ENCODE measurements at regions not wholly inside any gene's neighbourhood (a gene's known extent, or its start where the extent isn't known, plus 50 kb on each side); places are given as distances from the start of the nearest gene placed in this dataset.

GRCh38 chr6:21375151-21376116, 218.1 kb upstream of the SOX4 start:
- no peak for DNase-seq (ENCODE audit: low read depth in 2 of 3, low spot score in 2 of 3)

- no peak for DNase-seq (ENCODE audit: low read depth in 2 of 3, low spot score in 2 of 3)
Observed at GRCh38 chr6:21377356-21377755, 216.2 kb upstream of the SOX4 start.

GRCh38 chr6:21381331-21381963, 212.1 kb upstream of the SOX4 start:
- DNase-seq (ENCODE audit: low read depth in 2 of 3, low spot score in 2 of 3), result no peak

- DNase-seq (ENCODE audit: low read depth in 2 of 3, low spot score in 2 of 3), result no peak
Observed at GRCh38 chr6:21382821-21383449, 210.6 kb upstream of the SOX4 start.

GRCh38 chr6:21383450-21384085, 210.0 kb upstream of the SOX4 start:
- DNase-seq (ENCODE audit: low read depth in 2 of 3, low spot score in 2 of 3), result no peak

GRCh38 chr6:21384216-21384615, 209.3 kb upstream of the SOX4 start:
- DNase-seq (ENCODE audit: low read depth in 2 of 3, low spot score in 2 of 3), result no peak

- DNase-seq (ENCODE audit: low read depth in 2 of 3, low spot score in 2 of 3), result no peak
Observed at GRCh38 chr6:21386744-21387143, 206.8 kb upstream of the SOX4 start.

GRCh38 chr6:21390532-21391213, 202.9 kb upstream of the SOX4 start:
- DNase-seq (ENCODE audit: low read depth in 2 of 3, low spot score in 2 of 3), result no peak

- no peak for DNase-seq (ENCODE audit: low read depth in 2 of 3, low spot score in 2 of 3)
Observed at GRCh38 chr6:21392177-21392576, 201.4 kb upstream of the SOX4 start.

GRCh38 chr6:21393441-21394165, 199.9 kb upstream of the SOX4 start:
- DNase-seq (ENCODE audit: low read depth in 2 of 3, low spot score in 2 of 3), result no peak

- DNase-seq (ENCODE audit: low read depth in 2 of 3, low spot score in 2 of 3), result no peak
Observed at GRCh38 chr6:21395121-21395520, 198.4 kb upstream of the SOX4 start.

- DNase-seq (ENCODE audit: low read depth in 2 of 3, low spot score in 2 of 3), result no peak
Observed at GRCh38 chr6:21396313-21396712, 197.2 kb upstream of the SOX4 start.

GRCh38 chr6:21398741-21399325, 194.7 kb upstream of the SOX4 start:
- no peak for DNase-seq (ENCODE audit: low read depth in 2 of 3, low spot score in 2 of 3)

- no peak for DNase-seq (ENCODE audit: low read depth in 2 of 3, low spot score in 2 of 3)
Observed at GRCh38 chr6:21402368-21402767, 191.2 kb upstream of the SOX4 start.

GRCh38 chr6:21404577-21404976, 189.0 kb upstream of the SOX4 start:
- DNase-seq (ENCODE audit: low read depth in 2 of 3, low spot score in 2 of 3), result no peak

- no peak for DNase-seq (ENCODE audit: low read depth in 2 of 3, low spot score in 2 of 3)
Observed at GRCh38 chr6:21406316-21406715, 187.2 kb upstream of the SOX4 start.

- DNase-seq (ENCODE audit: low read depth in 2 of 3, low spot score in 2 of 3), result no peak
Observed at GRCh38 chr6:21409231-21409630, 184.3 kb upstream of the SOX4 start.

- no peak for DNase-seq (ENCODE audit: low read depth in 2 of 3, low spot score in 2 of 3)
Observed at GRCh38 chr6:21413428-21413827, 180.1 kb upstream of the SOX4 start.

- no peak for DNase-seq (ENCODE audit: low read depth in 2 of 3, low spot score in 2 of 3)
Observed at GRCh38 chr6:21414065-21414464, 179.5 kb upstream of the SOX4 start.

All from activated CD8-positive, alpha-beta memory T cell treated with anti-CD3 and anti-CD28 coated beads for 48 hours (primary cell).